ENCODE measurements at regions not wholly inside any gene's neighbourhood (a gene's known extent, or its start where the extent isn't known, plus 50 kb on each side); places are given as distances from the start of the nearest gene placed in this dataset.
"Not testable (repeated sequence)": the region's sequence is repeated elsewhere in the genome, so short reads cannot be mapped to it uniquely, and the experiment has no call there.

GRCh38 chr9:42656789-42657188, 473.3 kb downstream of the SPATA31A6 start:
- not testable (repeated sequence) for DNase-seq

DNA sequence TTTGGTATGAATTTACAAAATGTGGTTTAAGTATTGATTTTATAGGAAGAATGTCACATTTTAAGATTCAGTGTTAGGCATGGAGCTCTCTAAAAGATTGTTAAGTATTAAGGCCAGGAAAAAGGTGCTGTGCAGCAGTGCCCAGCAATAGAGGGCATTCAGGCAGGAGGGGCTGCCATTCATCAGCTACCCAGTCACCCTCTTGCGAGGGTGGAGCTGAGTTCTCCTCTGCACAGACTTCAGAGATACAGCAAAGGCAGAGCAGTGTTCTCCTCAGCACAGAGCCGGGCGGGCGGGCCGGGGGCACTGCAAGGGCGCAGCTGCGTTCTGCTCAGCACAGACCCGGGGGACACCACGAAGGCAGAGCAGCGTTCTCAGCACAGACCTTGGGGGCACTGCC, 474.0 kb downstream of the SPATA31A6 start:
- not testable (repeated sequence) for DNase-seq

- DNase-seq: not testable (repeated sequence)
Measured at GRCh38 chr9:42697146-42697545, 513.7 kb downstream of the SPATA31A6 start.

DNA sequence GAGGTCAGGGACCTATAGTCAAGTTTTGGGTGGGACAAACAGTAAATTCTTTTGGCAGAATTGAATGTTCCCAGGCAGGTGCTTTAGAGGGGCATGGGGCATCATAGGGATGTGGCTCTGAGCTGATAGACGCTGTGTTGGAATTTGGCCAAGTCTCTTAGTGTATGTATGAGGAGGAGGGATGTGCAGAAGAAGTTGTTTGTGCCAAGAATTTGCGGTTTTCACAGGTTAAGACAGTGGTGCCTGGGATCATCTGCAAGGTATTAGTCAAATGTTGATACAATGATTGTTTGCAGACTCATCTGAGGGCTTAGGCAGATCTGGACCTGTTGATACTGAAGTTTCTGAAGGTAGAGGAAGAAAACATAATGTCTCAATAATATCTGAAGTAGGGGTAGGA, 519.4 kb downstream of the SPATA31A6 start:
- not testable (repeated sequence) for DNase-seq

DNA sequence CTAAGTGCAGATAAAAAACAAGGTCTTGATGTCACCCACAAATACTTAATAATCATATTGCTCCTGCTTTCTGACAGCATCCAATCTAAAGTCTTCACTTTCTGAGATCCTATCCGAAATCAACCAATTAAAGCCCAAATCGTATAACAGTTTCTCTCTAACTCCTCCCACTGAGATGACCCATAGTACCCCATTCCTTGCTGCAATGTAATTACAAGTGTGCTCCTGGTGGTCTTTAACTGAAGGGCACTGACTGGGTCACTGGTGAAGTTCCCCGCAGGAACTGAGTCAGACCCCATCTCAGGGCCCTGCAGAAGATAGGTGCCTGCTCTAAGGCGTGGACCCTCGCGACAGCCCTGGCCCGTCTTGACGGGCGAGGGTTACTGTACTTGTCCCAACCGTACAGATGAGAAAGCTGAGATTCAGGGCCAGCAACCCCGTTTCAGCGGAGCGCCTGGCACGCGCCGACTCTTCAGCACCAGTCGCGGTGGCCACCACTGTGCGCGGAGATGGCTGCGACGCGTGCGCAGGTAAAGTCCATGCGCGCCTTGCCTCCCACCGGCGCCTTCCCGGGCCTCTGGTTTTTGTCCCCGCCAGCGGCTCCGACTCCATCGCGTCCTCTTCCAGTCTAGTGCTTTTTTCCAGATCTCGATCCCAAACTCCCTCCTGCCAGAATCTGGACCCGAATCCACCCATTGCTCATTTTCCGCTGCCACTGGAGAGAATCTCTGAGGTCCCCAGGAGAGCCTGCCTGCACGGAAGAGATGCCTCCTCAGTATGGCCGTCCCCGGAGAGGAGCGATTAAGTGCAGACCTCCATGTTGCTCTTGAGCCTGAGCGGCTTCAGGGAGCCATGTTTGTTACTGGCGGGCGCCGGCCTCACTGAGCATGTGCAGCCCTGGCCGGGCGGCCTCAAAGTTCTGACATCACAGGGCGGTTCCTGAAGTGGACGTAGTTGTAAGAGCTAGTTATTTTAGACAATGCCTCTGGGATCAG, 541.7 kb downstream of the SPATA31A6 start:
- not testable (repeated sequence) for DNase-seq

DNA sequence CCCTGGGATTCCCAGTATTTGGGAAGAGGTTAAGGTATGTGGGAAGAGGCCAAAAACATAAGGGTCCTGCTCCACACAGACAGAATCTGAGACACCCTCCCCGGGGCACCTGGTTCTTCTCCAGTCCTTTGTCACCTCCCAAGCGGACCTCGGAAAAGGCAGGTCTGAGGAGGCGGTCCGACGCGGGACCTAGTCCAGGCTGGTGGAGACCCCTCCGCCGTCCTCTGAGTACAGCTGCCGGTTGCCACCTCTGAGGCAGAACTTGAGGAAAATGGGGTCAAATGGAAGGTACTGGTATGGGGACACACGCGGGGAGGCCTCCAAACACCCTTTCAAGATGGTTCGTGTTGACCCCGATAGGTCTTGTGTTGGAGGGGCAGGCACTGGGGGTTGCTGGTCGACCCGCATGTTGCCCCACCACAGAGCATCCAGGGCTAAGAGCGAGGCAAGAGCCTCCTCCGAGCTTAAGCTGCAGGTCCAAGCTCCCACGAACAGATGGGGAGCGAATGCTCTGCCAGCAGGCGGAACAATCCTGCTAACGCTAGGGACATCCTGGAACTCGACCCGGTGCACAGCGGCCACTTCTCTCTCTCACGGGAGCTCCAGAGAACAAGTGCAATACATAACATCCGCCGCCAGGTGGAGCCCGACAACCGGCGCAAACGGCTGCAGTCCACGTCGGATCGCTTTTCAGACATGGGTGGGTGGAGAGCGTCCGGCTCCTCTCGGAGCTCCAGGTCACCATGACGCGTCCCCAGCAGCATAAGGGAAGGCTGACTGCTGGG, 559.8 kb downstream of the SPATA31A6 start:
- peak; percentile 7 for DNase-seq

GRCh38 chr9:42757251-42757650, 573.8 kb downstream of the SPATA31A6 start:
- DNase-seq: not testable (repeated sequence)

DNA sequence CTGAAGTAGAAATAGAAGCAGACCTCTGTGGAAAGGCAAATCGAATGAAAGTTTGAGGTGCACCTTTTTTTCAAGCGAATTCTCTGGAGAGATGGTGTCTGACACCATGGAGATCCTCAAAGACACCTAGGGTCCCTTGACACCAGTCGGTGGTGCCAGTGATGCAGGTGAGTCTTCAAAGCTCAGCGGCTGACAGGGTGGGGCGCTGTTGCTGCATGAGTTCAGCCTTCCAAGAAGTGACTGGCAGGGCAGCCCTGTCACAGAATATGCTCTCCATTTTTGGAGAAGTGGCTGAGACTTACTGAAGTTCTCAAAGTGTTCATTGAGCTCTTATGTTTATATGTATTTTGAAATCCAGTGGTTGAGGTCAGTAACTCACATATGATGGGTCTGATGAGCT, 575.9 kb downstream of the SPATA31A6 start:
- DNase-seq: not testable (repeated sequence)

GRCh38 chr9:42782201-42782600, 598.7 kb downstream of the SPATA31A6 start:
- not testable (repeated sequence) for DNase-seq

DNA sequence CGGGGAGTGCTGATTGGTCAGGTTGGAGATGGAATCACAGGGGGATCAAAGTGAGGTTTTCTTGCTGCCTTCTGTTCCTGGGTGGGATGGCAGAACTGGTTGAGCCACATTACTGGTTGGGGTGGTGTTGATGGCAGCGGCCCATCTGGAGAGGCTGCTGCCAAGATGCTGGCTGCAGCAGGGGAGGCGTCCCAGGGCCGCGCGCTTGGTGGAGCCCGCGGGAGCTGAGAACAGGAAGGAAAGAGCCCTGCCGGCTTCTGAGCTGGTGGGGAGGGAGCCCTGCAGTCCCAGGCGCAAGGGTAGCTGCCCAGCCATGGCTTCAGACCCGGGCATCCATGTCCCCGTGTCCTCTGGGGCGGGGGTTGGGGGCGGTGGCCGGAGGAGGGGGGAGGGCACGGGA, 609.3 kb downstream of the SPATA31A6 start:
- DNase-seq: not testable (repeated sequence)

DNA sequence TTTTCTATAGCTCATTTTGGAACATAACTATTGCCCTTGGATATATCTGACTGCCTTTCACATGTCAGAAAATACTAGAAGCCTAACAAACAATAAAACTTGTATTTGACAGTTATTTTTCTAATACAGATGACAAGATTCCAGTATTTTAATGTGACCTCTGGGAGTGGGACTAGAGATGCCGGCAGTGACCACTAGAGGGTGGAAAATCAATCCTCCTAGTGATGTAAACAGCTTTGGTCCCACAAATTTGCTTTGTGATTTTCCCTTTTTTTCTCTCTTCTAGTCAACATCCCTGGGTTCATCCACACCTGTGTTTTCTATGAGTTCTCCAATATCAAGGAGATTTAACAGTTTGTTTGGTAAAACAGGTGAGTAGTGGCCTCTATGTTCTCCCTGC, 615.1 kb downstream of the SPATA31A6 start:
- not testable (repeated sequence) for DNase-seq

DNA sequence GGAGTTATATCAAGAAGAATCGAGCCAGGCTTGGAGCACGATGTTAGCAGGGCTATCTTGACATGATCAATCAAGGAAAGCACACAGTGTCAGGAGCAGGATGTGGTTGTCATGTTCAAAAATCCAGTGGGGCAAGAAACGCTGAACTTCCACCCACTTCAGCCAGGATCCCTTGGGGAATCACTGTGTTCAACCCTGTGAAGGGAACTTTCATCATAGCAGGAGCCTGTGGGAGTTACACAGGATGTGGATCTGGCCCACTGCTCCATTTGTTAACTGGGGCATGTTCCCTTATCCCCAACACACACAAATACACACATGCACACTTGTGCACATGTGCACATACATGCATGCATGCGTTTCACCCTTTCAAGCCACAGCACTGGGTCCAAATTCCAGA, 619.3 kb downstream of the SPATA31A6 start:
- not testable (repeated sequence) for DNase-seq

DNA sequence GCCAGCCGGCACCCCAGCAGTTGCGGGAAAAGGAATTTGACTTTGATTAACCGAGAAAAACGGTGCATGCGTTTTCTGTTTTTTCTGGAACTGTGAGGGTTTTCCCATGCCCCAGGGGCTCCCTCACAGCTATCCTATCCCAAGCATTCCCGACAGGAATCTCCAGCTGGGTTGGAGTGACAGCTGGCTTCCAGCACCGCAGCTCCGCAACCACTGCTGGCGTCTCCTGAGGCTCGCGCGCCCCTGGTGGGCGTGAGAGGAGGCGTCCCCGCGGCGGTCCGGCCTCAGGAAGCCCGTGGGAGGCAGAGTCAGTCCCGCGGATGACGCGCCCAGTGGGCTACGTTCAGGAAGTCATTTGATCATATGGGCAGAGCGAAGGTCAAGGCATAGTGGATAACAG, 623.2 kb downstream of the SPATA31A6 start:
- not testable (repeated sequence) for DNase-seq

DNA sequence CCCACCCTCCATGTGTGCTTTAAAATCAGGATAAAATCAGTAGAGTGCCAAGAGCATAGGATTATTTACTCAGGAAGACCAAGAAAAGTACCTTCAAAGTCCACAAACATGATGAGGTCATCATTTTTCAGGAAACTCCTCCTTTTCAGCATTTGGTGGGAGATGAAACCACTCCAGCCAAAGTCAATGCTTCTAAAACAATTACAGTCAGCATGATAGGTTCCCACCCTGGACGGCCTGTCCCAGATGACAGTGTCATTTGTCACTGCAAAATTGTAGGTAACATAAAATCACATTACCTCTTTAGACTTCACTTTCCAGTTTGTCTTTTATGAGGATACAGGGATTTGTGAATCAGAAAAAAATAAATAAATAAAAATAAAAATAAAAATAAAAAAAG, 638.0 kb downstream of the SPATA31A6 start:
- not testable (repeated sequence) for DNase-seq

DNA sequence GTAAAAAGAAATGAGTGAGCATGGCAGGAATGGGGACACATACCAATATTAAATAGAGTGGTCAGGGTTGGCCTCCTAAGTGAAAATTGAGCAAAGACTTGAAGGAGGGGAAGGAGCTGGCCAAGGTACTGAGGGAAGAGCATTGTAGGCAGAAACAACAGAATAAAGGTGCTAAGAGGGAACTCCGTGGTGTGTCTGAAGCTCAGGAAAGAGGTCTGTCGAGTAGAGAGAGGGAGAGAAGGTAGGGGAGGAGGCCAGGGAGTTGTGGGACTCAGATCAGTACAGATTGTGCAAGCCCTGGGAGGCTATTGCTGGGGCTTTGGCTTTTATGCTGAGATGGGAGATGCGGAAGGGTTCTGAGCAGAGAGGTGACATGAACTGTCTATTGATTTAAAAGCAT, 664.7 kb downstream of the SPATA31A6 start:
- DNase-seq: not testable (repeated sequence)

GRCh38 chr9:42850896-42851693, 667.6 kb downstream of the SPATA31A6 start:
- not testable (repeated sequence) for DNase-seq

DNA sequence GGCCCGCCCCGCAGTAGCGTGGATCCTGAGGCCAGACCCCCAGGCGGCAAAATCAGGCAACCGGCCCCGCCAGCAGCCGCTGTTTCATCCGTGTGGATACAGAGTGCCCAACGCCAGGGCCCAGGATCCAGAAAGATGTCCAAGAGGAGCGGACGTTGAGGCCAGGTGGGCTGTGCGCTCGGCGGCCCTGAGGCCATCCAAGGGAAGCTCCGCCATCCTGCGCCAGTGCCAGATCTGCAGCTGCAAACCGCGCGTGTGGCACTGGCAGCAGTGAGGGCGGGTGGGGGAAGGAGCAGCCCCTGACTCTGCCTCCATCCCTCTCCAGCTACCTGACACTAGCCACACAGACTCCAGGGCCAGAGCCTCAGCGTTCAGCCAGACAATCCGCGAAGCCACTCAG, 668.2 kb downstream of the SPATA31A6 start:
- DNase-seq: not testable (repeated sequence)

DNA sequence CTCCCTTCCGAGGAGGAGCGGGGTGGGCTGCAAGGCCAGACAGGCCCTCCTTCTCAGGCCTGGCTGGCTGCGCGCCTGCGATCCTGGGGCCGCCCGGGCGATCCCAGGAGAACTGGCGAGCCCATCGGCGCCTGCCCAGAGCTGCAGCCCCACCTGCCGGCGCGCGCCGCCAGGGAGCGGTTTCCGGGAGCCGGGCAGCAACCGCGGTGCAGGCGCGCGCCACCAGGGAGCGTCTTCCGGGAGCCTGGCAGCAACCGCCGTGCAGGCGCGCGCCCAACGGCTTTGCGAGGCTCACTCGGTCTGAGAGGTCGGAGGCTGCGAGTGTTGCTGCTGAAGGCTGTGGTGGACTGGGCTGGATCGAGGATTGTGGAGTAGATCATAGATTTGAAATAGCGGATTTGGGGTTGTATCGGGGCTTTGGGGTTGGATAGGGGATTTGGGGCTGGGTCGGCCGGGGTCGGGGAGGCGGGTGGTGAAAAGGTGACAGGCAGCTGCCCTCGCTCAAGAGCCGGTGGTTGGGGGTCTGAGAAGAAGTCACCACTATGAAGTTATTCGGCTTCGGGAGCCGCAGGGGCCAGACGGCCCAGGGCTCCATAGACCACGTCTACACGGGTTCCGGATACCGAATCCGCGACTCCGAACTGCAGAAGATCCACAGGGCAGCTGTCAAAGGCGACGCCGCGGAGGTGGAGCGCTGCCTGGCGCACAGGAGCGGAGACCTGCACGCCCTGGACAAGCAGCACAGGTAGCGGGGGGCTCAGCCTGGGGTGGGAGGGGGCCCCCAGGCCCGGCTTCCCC, 668.9 kb downstream of the SPATA31A6 start:
- not testable (repeated sequence) for DNase-seq

DNA sequence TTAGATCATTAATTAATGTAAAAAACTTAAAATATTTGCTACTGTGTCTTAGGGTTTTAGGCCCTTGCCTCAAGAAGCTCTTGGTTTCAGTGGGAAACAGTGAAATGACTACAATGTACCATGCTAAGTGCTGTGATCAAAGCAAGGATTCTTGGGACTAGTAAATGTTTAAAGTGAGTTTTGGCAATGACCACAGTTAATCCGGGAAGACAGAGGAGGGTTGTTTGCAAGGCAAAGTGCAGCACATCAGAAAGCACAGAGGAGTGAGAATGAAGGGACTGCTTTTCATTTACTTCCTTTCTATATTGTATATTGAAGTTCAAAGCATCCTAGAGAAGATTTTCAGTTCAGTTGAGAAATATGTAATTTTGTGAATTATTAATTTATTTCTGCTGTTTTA, 676.7 kb downstream of the SPATA31A6 start:
- not testable (repeated sequence) for DNase-seq

- not testable (repeated sequence) for DNase-seq
Measured at GRCh38 chr9:42862465-42862864, 679.0 kb downstream of the SPATA31A6 start.
